Bronchial epithelial cell (primary cell): ENCODE measurements at regions not wholly inside any gene's neighbourhood (a gene's known extent, or its start where the extent isn't known, plus 50 kb on each side); places are given as distances from the start of the nearest gene placed in this dataset.

Source experiments
- DNase-seq: peaks from one replicate; pipeline ENCODE4 v3.0.0-alpha.2; 2010; ENCODE audit warnings: low read depth
- FAIRE-seq: peaks from 2 replicates; lab custom pipeline; 2011; peaks lifted over from hg19 to GRCh38; lab: Jason Lieb, UNC
- H3K27me3 ChIP-seq: 2 replicates; pipeline ENCODE4 v1.5.1; 2011; ENCODE audit warnings: low read length; ENCODE audit not compliant: control insufficient read depth, insufficient read depth
- H3K36me3 ChIP-seq: 2 replicates; pipeline ENCODE4 v1.5.1; 2011; ENCODE audit warnings: low read length; ENCODE audit not compliant: control insufficient read depth, insufficient read depth
- H3K4me3 ChIP-seq: 2 replicates; pipeline ENCODE4 v1.5.1; 2011; ENCODE audit warnings: mild to moderate bottlenecking, low read depth, low read length, control low read depth
- TF ChIP-seq, protein P1 (sequence below): IDR thresholded peaks from 2 replicates; pipeline ENCODE4 v1.5.1; 2011; ENCODE audit warnings: mild to moderate bottlenecking, moderate library complexity, low read length, control low read depth, inconsistent platforms; ENCODE audit not compliant: insufficient read depth, severe bottlenecking

DNA sequence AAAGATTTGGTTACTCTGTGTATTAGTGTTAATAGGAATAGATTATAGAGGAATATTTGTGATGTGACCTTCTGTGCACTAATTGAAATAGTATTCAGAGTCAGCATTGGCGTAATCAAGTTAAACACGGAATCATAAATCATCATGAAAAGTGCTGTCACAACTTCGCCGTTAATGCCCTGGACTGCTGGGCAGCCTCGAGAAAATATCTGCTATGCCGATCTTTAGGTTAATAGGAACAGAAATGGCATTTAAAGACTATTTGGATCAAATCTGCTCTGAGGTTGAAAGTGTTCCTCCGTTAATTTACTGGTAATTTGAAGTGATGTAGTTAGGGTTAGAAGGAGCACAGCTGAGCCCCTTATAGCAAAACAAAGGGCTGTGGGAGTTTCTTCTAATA lies 219.0 kb downstream of the MZT1 start:
- Histone ChIP-seq H3K27me3 (no peaks in the 10 kb centered on the region), H3K4me3 (no peak overlapping the region), H3K36me3 (no peaks in the 10 kb centered on the region)
- FAIRE-seq (no peak), DNase-seq (no peak)
- TF ChIP-seq, protein P1, sequence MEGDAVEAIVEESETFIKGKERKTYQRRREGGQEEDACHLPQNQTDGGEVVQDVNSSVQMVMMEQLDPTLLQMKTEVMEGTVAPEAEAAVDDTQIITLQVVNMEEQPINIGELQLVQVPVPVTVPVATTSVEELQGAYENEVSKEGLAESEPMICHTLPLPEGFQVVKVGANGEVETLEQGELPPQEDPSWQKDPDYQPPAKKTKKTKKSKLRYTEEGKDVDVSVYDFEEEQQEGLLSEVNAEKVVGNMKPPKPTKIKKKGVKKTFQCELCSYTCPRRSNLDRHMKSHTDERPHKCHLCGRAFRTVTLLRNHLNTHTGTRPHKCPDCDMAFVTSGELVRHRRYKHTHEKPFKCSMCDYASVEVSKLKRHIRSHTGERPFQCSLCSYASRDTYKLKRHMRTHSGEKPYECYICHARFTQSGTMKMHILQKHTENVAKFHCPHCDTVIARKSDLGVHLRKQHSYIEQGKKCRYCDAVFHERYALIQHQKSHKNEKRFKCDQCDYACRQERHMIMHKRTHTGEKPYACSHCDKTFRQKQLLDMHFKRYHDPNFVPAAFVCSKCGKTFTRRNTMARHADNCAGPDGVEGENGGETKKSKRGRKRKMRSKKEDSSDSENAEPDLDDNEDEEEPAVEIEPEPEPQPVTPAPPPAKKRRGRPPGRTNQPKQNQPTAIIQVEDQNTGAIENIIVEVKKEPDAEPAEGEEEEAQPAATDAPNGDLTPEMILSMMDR: no peak

DNA sequence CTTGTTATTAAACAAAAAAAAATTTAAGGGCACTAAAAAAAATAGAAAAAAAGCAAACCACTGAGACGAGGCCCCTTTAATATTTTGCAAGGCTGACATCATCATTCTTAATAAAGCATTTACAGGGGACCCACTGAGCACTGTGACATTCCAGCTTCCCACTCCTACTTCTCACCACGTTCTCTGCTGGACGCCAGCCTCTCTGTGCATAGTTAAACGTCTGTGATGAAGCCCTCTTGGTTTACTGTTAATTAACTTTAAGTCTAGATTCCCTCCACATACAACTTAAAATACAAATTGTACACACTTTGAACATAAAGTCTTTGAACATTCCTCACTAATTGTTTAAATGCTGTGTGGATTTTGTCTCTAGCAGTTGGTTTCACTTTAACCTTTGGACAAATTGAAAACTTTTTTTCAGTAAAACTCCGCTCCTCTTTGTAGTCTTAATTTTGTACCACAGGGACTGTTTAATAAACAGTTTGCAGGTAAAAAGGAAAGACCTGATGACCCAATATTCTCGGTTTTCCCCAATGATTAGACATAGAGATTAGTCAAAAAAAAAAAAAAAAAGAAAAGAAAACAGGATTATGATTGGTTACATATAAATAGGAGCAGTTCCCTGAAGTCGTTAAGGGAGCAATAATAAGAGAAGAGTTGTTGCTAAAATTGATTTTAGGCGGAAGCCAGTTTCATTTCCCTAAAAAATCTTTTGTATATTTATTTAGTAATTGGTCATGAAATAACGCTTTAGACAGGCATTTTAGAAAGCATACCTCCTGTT lies 219.8 kb downstream of the MZT1 start:
- Histone ChIP-seq H3K27me3 (no peaks in the 10 kb centered on the region), H3K4me3 (no peak overlapping the region), H3K36me3 (no peaks in the 10 kb centered on the region)
- FAIRE-seq (no peak), DNase-seq (no peak)
- TF ChIP-seq, protein P1: no peak

DNA sequence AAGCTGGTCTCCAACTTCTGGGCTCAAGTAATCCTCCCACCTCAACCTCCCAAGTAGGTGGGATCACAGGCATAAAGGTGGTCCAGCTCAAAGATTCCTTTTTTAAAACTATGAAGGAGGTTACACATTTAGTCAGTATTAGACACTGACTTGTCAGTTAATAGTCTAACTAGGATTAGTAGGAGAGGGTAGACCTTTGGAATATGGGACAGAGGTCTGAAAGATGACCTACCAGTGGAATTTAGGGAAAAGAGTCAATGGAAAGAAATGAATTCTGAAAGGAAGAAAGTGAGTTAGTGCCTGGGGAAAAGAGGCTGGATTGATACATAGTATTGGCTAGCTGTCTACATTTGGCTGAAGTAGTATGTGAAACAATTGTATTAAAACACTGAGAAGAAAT lies 220.7 kb downstream of the MZT1 start:
- no peaks in the 10 kb centered on the region for H3K27me3 ChIP-seq
- TF ChIP-seq, protein P1: no peak
- H3K36me3 ChIP-seq: no peaks in the 10 kb centered on the region
- no peak overlapping the region for H3K4me3 ChIP-seq
- DNase-seq: no peak
- no peak for FAIRE-seq

DNA sequence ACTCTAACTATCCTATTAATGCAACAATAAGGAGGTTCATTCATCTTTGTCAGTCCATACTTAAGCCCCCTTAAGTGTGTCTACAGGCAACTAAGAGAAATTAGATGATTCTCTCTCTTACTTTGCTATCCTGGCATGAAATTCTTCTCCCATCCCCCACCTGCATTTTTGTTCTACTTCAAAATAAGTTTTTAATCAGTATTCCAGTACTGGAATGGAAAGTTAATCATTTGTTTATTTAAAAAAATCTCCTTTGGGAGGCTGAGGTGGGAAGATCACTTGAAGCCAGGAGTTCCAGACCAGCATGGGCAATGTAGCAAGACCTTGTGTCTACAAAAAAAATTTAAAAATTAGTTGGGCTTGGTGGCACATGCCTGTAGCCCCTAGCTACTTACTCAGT lies 222.1 kb downstream of the MZT1 start:
- Histone ChIP-seq H3K36me3 (no peaks in the 10 kb centered on the region), H3K4me3 (no peak overlapping the region), H3K27me3 (no peaks in the 10 kb centered on the region)
- TF ChIP-seq, protein P1: no peak
- FAIRE-seq (no peak), DNase-seq (no peak)

DNA sequence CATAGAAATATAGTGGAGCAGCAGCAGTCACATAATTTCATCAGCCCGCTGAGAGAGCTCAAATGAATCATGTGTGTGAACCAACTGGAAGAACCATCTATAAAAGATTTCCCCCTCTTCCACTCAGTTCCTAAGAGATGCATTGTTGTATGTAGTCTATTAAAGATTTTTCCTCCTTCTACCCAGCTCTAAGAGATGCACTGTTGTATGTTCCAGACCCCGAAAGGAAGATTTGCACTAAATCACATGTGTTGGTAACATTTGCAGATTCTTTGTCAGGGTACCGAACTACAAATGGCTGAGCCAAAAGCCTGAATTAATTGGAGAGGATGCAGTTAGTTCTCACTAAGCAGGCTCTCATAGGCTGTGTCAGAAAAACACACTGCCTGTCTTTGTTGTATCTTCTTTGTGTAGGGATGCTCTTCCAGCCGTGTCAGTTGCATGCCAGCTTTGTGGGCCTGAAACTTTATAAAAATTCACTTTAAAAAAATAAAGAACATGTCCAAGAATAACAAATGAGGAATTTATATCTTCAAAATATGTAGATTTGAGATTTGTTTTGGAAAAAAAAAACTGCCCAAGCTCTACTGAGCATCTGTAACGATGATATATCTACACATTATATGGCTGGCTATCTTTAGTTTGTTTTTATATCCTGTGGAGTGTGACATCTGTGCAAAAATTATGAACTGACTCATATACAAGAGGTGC lies 223.1 kb downstream of the MZT1 start:
- FAIRE-seq (no peak), DNase-seq (no peak)
- Histone ChIP-seq H3K4me3 (no peak overlapping the region), H3K36me3 (no peaks in the 10 kb centered on the region), H3K27me3 (no peaks in the 10 kb centered on the region)
- TF ChIP-seq, protein P1: no peak
